GM12892 (cell line): ENCODE measurements at regions not wholly inside any gene's neighbourhood (a gene's known extent, or its start where the extent isn't known, plus 50 kb on each side); places are given as distances from the start of the nearest gene placed in this dataset.

Source experiments
- POLR2A ChIP-seq: IDR thresholded peaks from 2 replicates; pipeline ENCODE4 v1.6.1; 2011; ENCODE audit warnings: low read depth, low read length, control low read depth
- TAF1 ChIP-seq: IDR thresholded peaks from 2 replicates; pipeline ENCODE4 v1.6.1; 2011; ENCODE audit warnings: low read depth, mild to moderate bottlenecking, control low read depth, low read length, borderline replicate concordance

GRCh38 chr5:10130881-10131280, 118.8 kb downstream of the ATPSCKMT start:
- no peak for TF ChIP-seq TAF1
- TF ChIP-seq POLR2A, result no peak
